GM23338 (cell line): ENCODE measurements at regions not wholly inside any gene's neighbourhood (a gene's known extent, or its start where the extent isn't known, plus 50 kb on each side); places are given as distances from the start of the nearest gene placed in this dataset.

ENCODE experiments used
- ATAC-seq: fragments of 200-7000 bp; cut with Tn5 transposase; 3 replicates; pipeline ENCODE4 v1.9.1; 2020
- DNase-seq: peaks from one replicate; pipeline ENCODE4 v3.0.0-alpha.2; 2015; ENCODE audit warnings: low spot score
- H2AFZ ChIP-seq: fragments of 200-600 bp; sonication (generic); 2 replicates; pipeline ENCODE4 v1.8.0; 2016; ENCODE audit warnings: antibody characterized with exemption, mild to moderate bottlenecking, moderate library complexity
- H3F3A ChIP-seq: fragments of 200-600 bp; sonication (generic); replicated peaks from 2 replicates; pipeline ENCODE4 v1.8.0; 2017; ENCODE audit warnings: antibody characterized with exemption, mixed run types, low read depth
- H3K27ac ChIP-seq: fragments of 200-600 bp; sonication (generic); 2 replicates; pipeline ENCODE4 v1.6.1; 2016; ENCODE audit warnings: low read depth
- H3K27me3 ChIP-seq: fragments of 200-600 bp; sonication (generic); 2 replicates; pipeline ENCODE4 v1.8.0; 2016; ENCODE audit warnings: mild to moderate bottlenecking, mixed run types, moderate library complexity; ENCODE audit not compliant: insufficient read depth
- H3K36me3 ChIP-seq: fragments of 200-600 bp; sonication (generic); 2 replicates; pipeline ENCODE4 v1.8.0; 2016; ENCODE audit warnings: mild to moderate bottlenecking; ENCODE audit not compliant: insufficient read depth
- H3K4me1 ChIP-seq: fragments of 200-600 bp; sonication (generic); 2 replicates; pipeline ENCODE4 v1.8.0; 2016; ENCODE audit warnings: mild to moderate bottlenecking, moderate library complexity; ENCODE audit not compliant: insufficient read depth
- H3K4me2 ChIP-seq: fragments of 200-600 bp; sonication (generic); 2 replicates; pipeline ENCODE4 v1.7.1; 2017; ENCODE audit warnings: mixed run types
- H3K4me3 ChIP-seq: fragments of 200-600 bp; sonication (generic); 2 replicates; pipeline ENCODE4 v1.6.1; 2016; ENCODE audit warnings: mixed run types
- H3K79me2 ChIP-seq: fragments of 200-600 bp; sonication (generic); replicated peaks from 2 replicates; pipeline ENCODE4 v1.8.0; 2017; ENCODE audit warnings: mild to moderate bottlenecking; ENCODE audit not compliant: insufficient read depth
- H3K9me2 ChIP-seq: fragments of 200-600 bp; sonication (generic); 2 replicates; pipeline ENCODE4 v1.8.0; 2017; ENCODE audit not compliant: insufficient read depth
- H4K20me1 ChIP-seq: fragments of 200-600 bp; sonication (generic); replicated peaks from 2 replicates; pipeline ENCODE4 v1.8.0; 2017; ENCODE audit warnings: mild to moderate bottlenecking; ENCODE audit not compliant: insufficient read depth
- H3K27ac Mint-ChIP-seq: 2 replicates; pipeline ENCODE4 v1.8.0; 2020; ENCODE audit warnings: inconsistent platforms, mild to moderate bottlenecking, moderate library complexity, mixed read lengths
- H3K27me3 Mint-ChIP-seq: 3 replicates; pipeline ENCODE4 v1.8.0; 2022; ENCODE audit warnings: low read depth, mild to moderate bottlenecking, moderate library complexity, mixed read lengths, inconsistent platforms; ENCODE audit not compliant: insufficient read depth, poor library complexity
- H3K36me3 Mint-ChIP-seq: 3 replicates; pipeline ENCODE4 v1.8.0; 2021; ENCODE audit warnings: low read depth, mild to moderate bottlenecking, inconsistent platforms, moderate library complexity, mixed read lengths
- H3K4me1 Mint-ChIP-seq: 3 replicates; pipeline ENCODE4 v1.8.0; 2020; ENCODE audit warnings: mild to moderate bottlenecking, inconsistent platforms, mixed read lengths
- H3K4me3 Mint-ChIP-seq: 3 replicates; pipeline ENCODE4 v1.8.0; 2021; ENCODE audit warnings: moderate library complexity, mild to moderate bottlenecking, inconsistent platforms, mixed read lengths
- H3K9me3 Mint-ChIP-seq: 3 replicates; pipeline ENCODE4 v1.8.0; 2020; ENCODE audit warnings: moderate library complexity, mild to moderate bottlenecking, inconsistent platforms, mixed read lengths
- CREB1 ChIP-seq: fragments of 250-450 bp; sonication (Bioruptor Pico); IDR thresholded peaks from 2 replicates; pipeline ENCODE4 v1.5.0; 2020; ENCODE audit warnings: low read depth, mild to moderate bottlenecking, moderate library complexity
- ETS1 ChIP-seq: IDR thresholded peaks from 2 replicates; pipeline ENCODE4 v1.6.1; 2016; ENCODE audit warnings: antibody characterized with exemption
- EZH2 ChIP-seq: fragments of 200-600 bp; sonication (generic); IDR thresholded peaks from one replicate; pipeline ENCODE4 v1.8.0; 2017; ENCODE audit warnings: antibody characterized with exemption, mild to moderate bottlenecking, low read depth; ENCODE audit not compliant: unreplicated experiment
- EZH2phosphoT487 ChIP-seq: fragments of 200-600 bp; sonication (generic); IDR thresholded peaks from one replicate; pipeline ENCODE4 v1.8.1; 2018; ENCODE audit warnings: antibody characterized with exemption; ENCODE audit not compliant: unreplicated experiment
- JUNB ChIP-seq: IDR thresholded peaks from one replicate; pipeline ENCODE4 v1.6.1; 2016; ENCODE audit warnings: antibody characterized with exemption; ENCODE audit not compliant: unreplicated experiment
- POLR2AphosphoS5 ChIP-seq: IDR thresholded peaks from 2 replicates; pipeline ENCODE4 v1.6.1; 2016; ENCODE audit warnings: antibody characterized with exemption, low read depth
- REST ChIP-seq: IDR thresholded peaks from one replicate; pipeline ENCODE4 v1.6.1; 2018; ENCODE audit warnings: antibody characterized with exemption; ENCODE audit not compliant: unreplicated experiment
- STAT1 ChIP-seq: IDR thresholded peaks from one replicate; pipeline ENCODE4 v1.6.1; 2016; ENCODE audit warnings: antibody characterized with exemption; ENCODE audit not compliant: unreplicated experiment
- ZNF114 ChIP-seq: fragments of 250-450 bp; sonication (Bioruptor Pico); IDR thresholded peaks from 2 replicates; pipeline ENCODE4 v1.5.0; 2020; ENCODE audit warnings: mild to moderate bottlenecking, moderate library complexity
- ZNF462 ChIP-seq: fragments of 250-450 bp; sonication (Bioruptor Pico); IDR thresholded peaks from 2 replicates; pipeline ENCODE4 v1.5.0; 2020; ENCODE audit warnings: mild to moderate bottlenecking, moderate library complexity

GRCh38 chr15:46420990-46421389 is 786.2 kb downstream of the SQOR start (continued):
- TF ChIP-seq REST (no peak), ZNF114 (CRISPR knock-in tag) (no peak), CREB1 (CRISPR knock-in tag) (no peak)

GRCh38 chr15:46441294-46442062 is 806.6 kb downstream of the SQOR start:
- no peaks in the 10 kb centered on the region for H3K4me1 ChIP-seq
- ATAC-seq (peak; percentile 28; the same call in 1 of the 3 replicates), DNase-seq (no peak)
- no peaks in the 10 kb centered on the region for H3K9me2 ChIP-seq
- H3K4me3 ChIP-seq: no peak overlapping the region
- H3K79me2 ChIP-seq: no peaks in the 10 kb centered on the region
- Mint-ChIP-seq H3K4me1 (no peaks in the 10 kb centered on the region), H3K4me3 (no peak overlapping the region), H3K9me3 (peaks cover 48% of the 10 kb centered on the region), H3K27me3 (no peaks in the 10 kb centered on the region), H3K27ac (no peak overlapping the region), H3K36me3 (peaks cover 5% of the 10 kb centered on the region; the same call in 2 of the 3 replicates)
- no peaks in the 10 kb centered on the region for H3K27me3 ChIP-seq
- no peaks in the 10 kb centered on the region for H3F3A ChIP-seq
- no peak overlapping the region for H3K27ac ChIP-seq
- H3K4me2 ChIP-seq: no peak overlapping the region
- no peak overlapping the region; the same call in 1 of the 2 replicates for H2AFZ ChIP-seq
- H3K36me3 ChIP-seq: no peaks in the 10 kb centered on the region
- H4K20me1 ChIP-seq: no peaks in the 10 kb centered on the region
- TF ChIP-seq ETS1 (no peak), CREB1 (CRISPR knock-in tag) (no peak), JUNB (no peak), ZNF462 (CRISPR knock-in tag) (no peak), STAT1 (no peak), EZH2phosphoT487 (no peak), ZNF114 (CRISPR knock-in tag) (no peak), POLR2AphosphoS5 (no peak), EZH2 (no peak)
